Activated effector memory CD4-positive, alpha-beta T cell treated with anti-CD3 and anti-CD28 coated beads, Interleukin-2, amount 50 U/mL, for 16 hours (primary cell): ENCODE measurements at regions not wholly inside any gene's neighbourhood (a gene's known extent, or its start where the extent isn't known, plus 50 kb on each side); places are given as distances from the start of the nearest gene placed in this dataset.
"Not testable (repeated sequence)": the region's sequence is repeated elsewhere in the genome, so short reads cannot be mapped to it uniquely, and the experiment has no call there.

Experiments
- DNase-seq: peaks from one replicate; pipeline ENCODE4 v3.0.0-alpha.2; 2020

DNA sequence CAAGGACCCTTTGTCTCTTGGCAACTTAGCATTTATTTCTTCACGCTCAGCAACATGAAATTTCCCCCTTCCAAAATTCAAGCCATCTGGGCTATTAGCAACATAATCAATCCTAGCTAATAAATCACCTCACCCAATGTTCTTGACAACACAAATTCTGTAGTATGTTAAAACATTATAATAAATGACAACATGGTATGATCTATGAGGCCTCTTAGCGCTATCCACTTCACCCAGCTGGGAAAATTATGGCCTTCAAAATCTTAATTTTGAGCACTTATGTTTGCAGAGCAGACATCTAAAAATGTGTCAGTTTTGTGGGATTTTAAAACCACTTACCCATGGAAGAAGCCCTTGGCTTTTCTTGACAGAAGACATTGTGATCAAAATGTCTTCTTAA is 181.9 kb downstream of the HDGFL1 start:
- no peak for DNase-seq

DNA sequence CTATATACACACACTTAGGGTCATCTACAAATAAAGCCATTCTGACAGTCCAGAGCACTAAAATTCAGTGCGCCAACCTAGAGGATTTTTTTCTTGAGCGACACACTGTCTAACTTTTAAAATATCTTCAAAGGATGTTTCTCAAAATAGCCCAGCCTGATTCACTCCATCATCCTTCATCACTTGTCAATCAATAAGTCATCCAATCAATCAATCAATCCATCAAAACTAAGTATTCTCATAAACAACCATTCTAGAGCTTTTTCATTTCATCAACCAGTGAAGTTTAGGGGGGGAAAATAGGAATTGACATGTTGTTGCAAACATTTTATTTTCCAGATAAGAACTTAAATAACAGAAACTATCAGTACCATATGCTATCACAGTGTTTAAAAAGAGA is 183.2 kb downstream of the HDGFL1 start:
- DNase-seq: no peak

DNA sequence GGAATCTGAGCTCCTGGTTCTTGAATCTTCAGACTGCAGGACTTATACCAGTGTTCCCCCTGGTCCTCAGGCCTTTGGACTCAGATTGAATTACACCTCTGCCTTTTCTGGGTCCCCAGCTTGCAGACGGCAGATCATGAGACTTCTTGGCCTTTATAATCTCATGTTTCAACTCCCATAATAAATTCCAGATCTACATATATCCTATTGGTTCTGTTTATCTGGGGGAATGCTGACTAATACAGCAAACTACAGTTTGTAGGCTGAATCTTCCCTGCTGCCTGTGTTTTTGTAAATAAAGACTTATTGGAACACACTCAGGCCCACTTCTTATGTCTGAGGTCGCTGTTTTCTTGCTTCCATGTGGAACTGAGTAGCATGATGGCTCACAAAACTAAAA is 184.7 kb downstream of the HDGFL1 start:
- no peak for DNase-seq

DNA sequence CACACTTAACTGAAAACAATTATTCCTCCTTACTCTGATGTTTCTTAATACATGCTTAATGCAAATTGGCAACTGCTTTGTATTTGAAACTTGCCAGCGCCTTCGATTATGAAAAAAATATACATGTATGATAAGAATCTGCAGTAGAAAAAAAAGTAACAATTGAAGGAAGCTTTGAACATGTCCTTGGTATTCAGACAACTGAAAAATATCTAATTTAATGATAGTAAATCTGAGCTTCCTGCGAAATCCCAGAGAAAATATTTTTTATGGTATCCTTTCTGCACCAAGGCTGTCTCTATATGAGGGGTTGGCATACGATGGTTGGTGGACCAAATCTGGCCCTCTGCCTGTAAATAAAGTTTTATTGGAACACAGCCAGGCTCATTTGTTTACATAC is 186.2 kb downstream of the HDGFL1 start:
- no peak for DNase-seq

DNA sequence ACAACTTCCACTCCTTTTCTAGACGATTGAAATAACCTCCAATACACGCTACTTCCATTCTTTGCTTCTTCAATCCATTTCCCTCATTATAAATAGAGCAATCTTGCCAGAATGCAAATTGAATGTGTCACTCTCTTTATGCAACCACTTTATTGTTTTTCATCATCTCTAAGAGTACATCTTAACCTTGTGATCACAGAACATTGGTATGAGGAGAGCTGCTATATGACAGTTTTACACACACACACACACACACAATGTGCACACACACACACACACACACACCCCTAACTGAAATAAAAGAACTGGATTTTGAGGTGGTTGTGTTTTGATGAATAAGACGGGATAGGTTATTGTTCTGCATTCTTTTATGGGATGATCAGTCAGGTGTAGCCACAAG is 187.0 kb downstream of the HDGFL1 start:
- DNase-seq: no peak

DNA sequence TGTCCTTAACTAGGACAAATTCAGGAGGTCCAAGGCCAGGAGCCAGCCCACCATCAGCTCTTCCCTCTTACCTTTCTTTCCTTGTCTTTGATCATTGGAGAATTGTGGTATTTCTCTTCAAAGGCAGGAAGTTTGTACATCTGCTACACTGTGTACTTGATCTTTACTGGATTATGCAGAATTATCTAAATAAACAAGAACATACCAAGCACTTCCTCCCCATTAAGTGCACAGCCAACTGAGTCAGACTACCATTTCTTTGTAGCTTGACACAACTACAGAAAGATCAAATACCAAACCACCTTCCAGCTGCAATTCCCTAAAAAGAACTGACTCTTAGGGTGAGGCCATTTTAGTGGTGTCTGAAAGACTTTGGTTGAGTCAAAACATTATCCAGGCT is 195.1 kb downstream of the HDGFL1 start:
- no peak for DNase-seq

DNA sequence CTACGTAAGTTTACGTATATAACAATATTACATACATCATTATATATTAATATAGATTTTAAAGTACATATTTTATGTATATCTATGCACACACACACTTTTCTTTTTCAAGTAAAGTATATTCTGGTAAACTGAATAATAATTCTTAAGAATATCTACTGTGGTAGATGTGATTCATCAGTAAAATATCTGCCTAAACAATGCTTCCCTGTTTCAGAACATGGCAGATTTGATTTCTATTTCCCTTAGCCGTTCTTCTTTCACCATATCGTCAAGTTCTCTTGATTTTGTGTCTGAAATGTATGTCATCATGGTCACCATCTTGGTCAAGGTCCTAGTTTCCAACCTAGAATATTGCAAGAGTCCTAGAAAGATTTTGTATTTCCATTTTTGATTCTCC is 195.6 kb downstream of the HDGFL1 start:
- DNase-seq: no peak

DNA sequence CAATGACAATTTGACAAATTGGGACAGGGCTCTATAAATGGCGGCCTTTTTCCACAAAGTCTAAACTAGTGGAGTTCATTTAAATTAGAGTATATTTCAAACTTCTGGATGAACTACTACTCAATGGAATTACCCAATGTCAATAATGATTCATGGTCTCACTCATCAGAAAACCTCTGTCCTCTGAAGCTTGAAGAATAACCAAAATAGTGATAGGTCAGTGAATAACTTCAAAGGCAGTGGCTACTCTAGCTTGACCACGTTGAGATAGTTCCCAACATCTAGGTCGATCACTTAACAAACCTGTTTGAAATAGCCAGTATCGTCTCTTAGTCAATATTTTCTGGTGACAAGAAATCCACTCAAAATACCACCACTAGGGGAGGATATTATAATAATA is 197.6 kb downstream of the HDGFL1 start:
- DNase-seq: no peak

DNA sequence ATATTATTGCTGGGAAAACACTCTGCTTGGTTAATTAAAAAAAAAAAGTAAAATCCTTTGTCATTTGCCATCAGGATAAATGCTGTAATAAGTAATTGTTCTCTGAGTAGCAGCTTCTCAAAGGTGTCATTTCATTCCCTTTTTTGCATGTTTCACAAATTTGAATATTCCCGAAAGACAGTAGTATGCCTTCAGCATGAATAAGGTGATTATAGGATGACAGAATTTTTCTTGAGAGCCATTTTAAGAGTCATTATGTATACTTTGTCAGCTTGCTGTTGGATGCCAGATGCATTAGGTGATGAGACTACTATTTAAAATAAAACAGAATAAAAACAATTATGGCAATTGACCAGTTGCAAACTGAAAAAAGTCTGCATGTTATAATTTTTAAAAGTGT is 200.7 kb downstream of the HDGFL1 start:
- no peak for DNase-seq

DNA sequence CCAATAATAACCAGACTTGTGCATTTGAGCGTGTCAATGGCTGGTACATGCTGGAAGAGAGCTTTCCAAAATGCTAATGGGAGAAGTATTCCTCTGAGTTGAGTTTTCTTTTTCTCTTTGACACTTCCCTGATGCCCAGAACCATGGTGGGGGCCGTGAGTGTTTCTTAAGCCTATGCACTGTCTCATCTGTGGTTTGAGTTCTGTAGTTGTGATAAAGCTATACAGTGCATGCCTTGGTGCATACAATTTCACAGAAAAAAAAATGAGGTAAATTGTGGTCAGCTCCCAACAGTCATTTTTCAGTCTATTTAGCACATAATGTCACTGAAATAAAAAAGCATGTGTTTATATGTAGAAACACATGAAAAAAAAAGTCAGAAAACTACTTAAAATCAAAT is 204.8 kb downstream of the HDGFL1 start:
- no peak for DNase-seq

DNA sequence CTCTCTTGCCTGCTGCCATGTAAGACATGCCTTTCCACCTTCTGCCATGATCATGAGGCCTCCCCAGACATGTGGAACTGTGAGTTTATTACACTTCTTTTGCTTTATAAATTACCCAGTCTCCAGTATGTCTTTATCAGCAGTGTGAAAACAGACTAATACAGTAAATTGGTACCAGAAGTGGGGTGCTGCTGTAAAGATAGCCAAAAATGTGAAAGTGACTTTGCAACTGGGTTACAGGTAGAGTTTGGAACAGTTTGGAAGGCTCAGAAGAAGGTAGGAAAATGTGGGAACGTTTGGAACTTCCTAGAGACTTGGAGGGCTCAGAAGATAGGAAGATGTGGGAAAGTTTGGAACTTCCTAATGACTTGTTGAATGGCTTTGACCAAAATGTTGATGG is 209.1 kb downstream of the HDGFL1 start:
- DNase-seq: not testable (repeated sequence)

DNA sequence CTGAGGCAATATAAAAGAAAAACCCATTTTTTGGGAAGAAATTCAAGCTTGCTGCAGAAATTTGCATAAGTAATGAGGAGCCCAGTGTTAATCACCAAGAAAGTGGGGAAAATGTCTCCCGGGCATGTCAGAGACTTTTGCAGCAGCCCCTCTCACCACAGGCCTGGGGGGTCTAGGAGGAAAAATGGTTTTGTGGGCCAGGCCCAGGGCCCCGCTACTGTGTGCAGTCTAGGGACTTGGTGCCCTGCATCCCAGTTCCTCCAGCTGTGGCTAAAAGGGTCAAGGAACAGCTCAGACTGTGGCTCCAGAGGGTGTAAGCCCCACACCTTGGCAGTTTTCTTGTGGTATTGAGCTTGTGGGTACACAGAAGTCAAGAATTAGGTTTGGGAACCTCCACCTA is 209.7 kb downstream of the HDGFL1 start:
- no peak for DNase-seq

DNA sequence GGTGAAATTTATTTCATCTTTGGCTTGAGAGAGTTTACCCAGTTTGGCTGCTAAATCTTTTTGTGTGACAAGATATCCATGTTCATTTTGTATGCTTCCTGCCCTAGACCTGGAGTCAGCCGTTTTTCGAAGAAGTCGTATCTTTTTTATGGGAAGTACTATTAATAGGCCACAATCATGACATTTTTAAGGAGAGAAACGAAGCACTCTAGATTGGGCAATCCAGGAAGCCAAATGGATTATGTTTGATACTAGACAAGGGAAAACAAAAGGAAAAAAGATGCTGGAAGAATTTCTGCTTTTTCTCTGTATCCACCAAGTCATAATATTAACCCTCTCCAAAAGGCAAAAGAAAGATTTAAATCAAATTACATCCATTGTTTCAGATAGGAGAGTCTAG is 214.6 kb downstream of the HDGFL1 start:
- no peak for DNase-seq

DNA sequence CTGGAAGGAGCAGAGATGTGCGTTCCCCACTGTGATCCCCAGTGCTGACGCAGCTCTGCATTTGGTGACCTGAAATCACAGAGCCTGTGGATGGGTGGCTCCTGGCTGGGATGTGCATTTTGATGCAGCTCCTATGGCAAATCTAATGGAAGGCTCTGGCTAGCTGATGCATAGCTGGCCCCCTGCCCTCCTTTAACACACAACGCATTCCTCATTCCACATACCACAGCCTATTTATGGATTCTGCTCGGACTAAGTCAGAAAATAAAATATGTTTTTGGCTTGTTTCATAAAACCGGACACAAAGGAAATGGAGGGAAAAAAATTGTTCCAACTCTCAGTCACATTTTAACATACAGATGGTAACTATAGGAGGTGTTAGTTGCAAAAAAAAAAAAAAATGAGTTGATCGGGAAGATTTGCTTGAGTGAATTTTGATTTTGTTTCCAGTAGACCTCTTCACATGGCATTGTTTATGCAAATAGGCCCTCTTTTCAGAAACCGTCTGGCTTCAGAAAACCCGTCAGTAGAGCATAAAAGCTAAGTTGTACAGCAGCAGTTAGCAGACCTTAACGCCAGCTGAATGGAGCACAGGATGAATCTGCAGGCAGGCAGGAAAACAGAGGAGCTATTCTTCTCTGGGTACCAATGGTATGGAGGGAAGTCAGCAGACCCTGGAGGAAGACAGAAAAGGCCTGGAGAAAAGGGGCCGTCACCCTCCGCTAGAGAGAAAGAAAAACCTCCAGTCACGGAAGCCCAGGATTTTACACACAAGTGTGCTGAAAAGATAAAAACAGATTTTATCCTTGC is 215.4 kb downstream of the HDGFL1 start:
- no peak for DNase-seq

DNA sequence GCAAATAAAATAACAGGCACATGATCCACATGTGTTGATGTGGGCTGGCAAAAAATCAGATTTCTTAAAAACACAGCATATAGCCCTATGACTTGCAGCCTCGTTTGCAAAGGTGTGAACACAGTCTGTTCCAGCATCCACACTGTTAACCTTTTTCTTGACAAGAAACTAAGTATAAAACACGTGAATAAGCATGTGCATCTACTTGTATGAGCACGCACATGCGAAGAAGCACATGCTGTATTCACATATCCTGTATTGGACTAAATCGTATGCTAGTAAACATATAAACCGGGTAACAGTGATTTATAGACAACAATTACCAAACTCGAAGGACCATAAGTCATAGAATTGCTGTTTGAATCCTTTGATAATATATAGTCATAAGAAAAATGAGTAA is 218.7 kb downstream of the HDGFL1 start:
- DNase-seq: no peak

DNA sequence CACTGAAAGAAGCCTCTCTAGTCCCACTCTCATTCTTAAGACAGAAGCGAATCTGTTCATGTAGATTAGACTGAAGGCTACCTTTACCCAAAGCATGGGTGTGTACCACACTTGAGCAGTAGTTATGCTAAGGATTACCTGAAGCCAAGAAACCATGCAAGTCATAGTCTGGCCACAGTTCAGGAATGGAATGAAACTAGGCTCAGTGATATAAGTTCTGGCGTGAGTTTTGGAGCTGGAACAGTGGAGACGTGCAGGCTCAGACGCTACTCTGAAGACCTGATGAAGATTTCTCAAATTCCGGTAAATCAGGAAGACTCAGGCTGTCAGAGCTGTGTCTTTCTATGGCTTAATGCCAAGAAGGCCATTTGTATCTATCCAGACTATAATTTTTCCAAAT is 219.9 kb downstream of the HDGFL1 start:
- DNase-seq: no peak

DNA sequence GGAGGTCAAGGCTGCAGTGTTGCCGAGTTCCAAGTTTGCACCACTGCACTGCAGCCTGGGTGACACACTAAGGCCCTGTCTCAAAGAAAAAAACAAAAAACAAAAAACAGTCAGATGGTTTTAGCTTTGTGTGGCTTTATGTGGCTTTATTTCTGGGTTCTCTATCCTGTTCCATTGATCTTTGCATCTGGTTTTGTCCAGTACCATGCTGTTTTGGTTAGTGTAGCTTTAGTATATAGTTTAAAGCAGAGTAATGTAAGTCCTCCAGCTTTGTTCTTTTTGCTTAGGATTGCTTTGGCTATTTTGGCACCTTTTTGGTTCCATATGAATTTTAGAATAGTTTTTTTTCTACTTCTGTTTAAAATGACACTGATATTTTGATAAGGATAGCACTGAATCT is 225.5 kb downstream of the HDGFL1 start:
- DNase-seq: no peak

DNA sequence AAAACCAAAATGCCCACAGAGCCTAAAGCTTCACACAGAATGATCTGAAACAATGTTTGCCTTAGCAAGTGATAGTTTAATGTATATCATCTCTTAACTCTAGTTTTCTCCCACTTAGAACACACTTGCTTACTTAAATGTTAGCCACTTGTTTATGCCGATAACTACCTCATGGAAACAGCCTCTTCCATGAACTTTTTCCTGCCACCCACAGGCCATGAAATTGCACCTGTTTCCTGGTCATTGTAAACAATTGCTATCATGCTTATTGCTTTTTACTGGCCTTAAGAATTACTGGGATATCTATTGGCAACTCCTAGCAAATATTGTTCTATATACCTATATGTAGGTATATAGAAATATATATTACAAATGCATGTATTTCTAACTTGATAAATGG is 231.1 kb downstream of the HDGFL1 start:
- no peak for DNase-seq

DNA sequence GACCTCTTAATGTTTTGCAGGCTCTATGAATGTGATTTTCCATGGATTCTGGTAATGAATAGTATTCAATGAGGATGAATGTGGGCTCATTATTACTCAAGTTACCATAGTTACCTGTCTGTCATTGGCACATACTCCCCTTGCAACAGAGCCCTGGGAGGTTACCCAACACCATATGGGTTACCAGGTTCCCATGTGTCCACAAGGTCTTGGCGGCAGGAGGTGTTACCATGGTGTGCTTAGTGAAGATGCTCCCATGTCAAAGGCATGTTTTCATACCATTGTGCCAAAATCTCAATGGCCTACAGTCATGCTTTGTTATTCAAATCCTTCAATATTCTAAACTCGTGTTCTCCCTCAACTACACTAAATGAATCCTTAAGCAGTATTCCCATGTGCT is 232.5 kb downstream of the HDGFL1 start:
- DNase-seq: no peak

DNA sequence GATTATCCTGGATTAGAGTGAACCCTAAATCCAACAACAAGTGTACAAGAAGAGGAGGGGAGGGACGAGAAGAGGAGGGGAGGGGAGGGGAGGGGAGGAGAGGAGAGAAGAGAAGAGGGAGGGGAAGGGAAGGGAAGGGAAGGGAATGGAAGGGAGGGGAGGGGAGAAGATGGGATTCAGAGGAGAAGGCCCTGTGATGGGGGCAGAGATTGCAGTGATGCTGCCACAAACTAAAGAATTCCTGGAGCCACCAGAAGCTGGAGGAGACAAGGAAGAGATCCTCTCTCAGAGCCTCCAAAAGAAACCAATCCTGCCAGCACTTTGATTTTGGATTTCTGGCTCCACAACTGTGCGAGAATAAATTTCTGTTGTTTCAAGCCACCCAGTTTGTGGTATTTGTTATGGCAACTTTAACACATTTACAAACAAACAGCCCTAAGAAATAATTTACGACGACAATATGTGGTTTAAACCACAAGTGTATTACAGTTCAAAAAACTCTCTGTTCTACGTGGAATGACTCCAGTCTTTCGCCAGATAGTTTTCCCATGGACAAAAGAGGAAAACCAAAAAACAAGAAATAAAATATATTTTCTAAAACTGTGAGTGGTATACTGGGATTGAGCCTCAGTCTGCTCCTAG is 235.4 kb downstream of the HDGFL1 start:
- DNase-seq: no peak

DNA sequence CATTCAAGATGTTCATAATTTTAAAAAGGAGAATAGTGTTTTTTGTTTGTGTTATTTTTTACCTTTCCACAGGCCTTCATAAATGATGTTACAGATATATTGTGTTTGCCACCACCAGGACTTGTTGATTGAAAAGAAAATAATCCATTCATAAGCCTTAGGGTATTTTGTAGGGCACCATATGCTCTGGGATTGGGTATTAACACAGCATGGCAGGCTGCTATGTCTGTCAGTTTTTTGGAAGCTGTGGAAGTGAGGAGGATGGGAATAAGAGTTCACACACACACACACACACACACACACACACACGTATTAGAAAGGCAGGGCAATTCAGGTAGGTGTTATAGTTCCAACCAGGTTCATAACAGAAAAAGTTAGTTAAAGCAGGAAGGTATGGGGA is 237.9 kb downstream of the HDGFL1 start:
- no peak for DNase-seq

DNA sequence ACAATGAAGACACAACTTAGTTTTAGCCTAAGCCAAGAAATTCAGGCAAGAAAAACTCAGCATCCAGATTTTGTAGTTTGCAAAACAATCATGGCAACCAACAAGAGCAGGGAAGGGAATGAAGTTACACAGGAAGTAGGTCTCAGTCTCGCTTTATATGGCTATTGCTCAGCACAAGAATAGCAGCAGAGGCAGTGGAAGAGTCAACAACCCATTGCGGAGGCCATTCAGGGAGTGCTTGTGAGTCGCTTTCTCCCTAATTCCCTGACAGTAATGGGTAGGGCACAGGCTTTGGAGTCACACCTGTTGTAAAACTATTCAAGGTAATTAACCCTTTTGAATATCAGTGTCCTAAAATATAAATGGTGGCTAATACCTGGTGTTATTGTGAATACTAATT is 238.5 kb downstream of the HDGFL1 start:
- no peak for DNase-seq

DNA sequence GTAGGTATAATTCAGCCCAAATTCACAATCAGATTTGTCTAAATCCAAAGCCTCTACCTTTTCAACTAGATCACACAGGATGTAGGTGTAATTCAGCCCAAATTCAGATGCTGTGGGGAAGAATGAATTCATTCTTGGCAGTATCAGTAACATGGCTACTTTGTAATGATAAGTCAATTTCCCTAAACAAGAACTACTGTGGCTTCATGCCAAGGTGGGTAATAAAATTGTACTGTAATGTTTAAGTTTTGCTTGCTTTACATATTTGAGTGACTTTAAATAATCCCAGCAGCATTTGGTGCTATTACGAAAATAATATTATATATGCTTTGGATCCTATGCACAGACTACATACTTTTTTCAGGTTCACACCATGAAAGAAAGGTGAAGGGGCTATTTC is 239.1 kb downstream of the HDGFL1 start:
- DNase-seq: no peak

DNA sequence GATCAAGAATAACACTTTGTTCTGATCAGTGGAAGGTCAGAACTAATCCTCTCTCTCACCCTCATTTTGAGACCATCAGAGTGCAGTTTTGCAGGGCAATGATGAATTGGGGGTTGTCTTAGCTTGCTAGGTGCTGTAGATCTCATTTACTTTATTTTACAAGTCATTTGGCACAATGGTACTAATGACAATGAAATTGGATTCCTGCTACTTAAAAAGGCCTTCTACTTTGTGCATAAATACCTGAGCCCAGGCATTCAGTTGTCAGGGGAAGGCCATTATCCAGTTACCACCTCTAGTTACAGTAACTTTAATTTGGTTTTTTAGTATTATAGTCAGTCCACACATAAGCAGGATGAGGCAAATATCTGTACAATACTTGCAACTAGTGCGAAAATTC is 240.0 kb downstream of the HDGFL1 start:
- no peak for DNase-seq

DNA sequence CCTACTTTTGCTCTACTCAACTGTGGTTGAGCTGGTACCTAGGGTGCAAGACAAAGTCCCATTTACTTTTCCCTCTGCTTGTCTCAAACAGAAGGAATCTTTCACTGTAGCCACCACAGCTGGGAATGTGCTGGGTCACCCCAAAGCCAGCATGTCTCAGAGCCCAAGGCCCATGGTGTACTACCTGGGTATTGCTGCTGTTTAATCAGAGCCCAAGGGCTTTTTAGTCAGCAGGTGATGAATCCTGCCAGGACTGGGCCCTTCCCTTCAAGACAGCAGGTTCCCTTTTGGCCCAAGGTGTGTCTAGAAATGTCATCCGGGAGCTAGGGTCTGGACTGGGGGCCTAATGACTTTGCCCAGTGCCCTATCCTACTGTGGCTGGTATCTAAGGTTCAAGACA is 249.8 kb downstream of the HDGFL1 start:
- DNase-seq: no peak
